ENCODE measurements at regions not wholly inside any gene's neighbourhood (a gene's known extent, or its start where the extent isn't known, plus 50 kb on each side); places are given as distances from the start of the nearest gene placed in this dataset.

DNA sequence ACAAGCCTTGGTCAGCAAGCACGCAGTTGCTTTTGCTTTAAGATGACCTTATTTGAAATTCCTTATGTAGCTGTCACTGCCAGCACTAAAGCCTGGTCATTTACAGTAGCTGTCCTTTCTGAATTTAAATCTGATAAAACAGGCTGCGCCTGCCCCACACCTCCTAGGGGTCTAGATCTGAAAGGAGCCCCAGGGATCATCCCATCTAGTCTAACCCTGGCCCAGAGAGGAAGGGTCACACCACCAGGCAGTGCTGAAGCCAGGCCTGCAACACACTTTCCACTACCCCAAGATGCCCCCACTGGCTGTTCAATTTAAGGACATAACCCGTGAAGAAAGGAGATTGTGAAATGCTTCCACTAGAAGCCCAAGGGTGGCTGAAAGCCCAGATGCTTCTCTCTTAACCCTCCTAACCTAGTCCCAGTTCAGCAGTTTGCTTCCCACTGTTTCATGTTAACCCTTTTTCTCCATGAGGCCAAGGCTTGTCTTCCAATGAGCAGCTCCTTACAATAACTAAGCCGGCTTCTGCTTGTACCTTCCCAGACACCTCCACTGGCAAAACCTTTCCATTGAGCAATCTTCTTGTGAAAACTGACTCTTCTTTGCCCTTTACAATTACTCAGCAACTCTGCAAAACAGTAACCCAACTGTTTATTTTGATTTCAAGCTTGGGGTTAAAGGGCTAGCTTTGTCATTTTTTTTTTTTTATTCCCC is 198.9 kb upstream of the LPP start:
- no peak for TF ChIP-seq EZH2phosphoT487 (IDR thresholded peaks at IDR 0.05; ENCODE audit: borderline replicate concordance, low read length)
- TF ChIP-seq, protein P1, sequence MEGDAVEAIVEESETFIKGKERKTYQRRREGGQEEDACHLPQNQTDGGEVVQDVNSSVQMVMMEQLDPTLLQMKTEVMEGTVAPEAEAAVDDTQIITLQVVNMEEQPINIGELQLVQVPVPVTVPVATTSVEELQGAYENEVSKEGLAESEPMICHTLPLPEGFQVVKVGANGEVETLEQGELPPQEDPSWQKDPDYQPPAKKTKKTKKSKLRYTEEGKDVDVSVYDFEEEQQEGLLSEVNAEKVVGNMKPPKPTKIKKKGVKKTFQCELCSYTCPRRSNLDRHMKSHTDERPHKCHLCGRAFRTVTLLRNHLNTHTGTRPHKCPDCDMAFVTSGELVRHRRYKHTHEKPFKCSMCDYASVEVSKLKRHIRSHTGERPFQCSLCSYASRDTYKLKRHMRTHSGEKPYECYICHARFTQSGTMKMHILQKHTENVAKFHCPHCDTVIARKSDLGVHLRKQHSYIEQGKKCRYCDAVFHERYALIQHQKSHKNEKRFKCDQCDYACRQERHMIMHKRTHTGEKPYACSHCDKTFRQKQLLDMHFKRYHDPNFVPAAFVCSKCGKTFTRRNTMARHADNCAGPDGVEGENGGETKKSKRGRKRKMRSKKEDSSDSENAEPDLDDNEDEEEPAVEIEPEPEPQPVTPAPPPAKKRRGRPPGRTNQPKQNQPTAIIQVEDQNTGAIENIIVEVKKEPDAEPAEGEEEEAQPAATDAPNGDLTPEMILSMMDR (IDR thresholded peaks at IDR 0.05; ENCODE audit: low read depth, low read length, poor library complexity, severe bottlenecking) = no peak
